ENCODE measurements at regions not wholly inside any gene's neighbourhood (a gene's known extent, or its start where the extent isn't known, plus 50 kb on each side); places are given as distances from the start of the nearest gene placed in this dataset.

- TF ChIP-seq CTCF (IDR thresholded peaks at IDR 0.05; ENCODE audit: low read length) (no peak), EZH2 (optimal IDR thresholded peaks at IDR 0.05; ENCODE audit: low read depth, low read length) (no peak)
Observed at GRCh38 chr6:67775333-67775732, 859.7 kb upstream of the ADGRB3 start.
